Astrocyte (in vitro differentiated cells and primary cell): ENCODE measurements at regions not wholly inside any gene's neighbourhood (a gene's known extent, or its start where the extent isn't known, plus 50 kb on each side); places are given as distances from the start of the nearest gene placed in this dataset.

Source experiments
- DNase-seq: peaks from one replicate; pipeline ENCODE4 v3.0.0-alpha.2; 2010; ENCODE audit warnings: low read depth
- FAIRE-seq: peaks from 2 replicates; lab custom pipeline; 2011; peaks lifted over from hg19 to GRCh38; lab: Jason Lieb, UNC
- H2AFZ ChIP-seq: 2 replicates; pipeline ENCODE4 v1.6.0; 2012; ENCODE audit warnings: low read depth, low read length, inconsistent platforms
- H3K27ac ChIP-seq: 2 replicates; pipeline ENCODE4 v1.5.1; 2011; ENCODE audit warnings: low read depth, low read length, inconsistent platforms
- H3K27me3 ChIP-seq: 2 replicates; pipeline ENCODE4 v1.6.0; 2011; ENCODE audit warnings: low read length, inconsistent platforms; ENCODE audit not compliant: insufficient read depth
- H3K36me3 ChIP-seq: 2 replicates; pipeline ENCODE4 v1.5.1; 2011; ENCODE audit warnings: low read length, inconsistent platforms; ENCODE audit not compliant: insufficient read depth
- H3K4me1 ChIP-seq: 2 replicates; pipeline ENCODE4 v1.5.1; 2011; ENCODE audit warnings: low read length, inconsistent platforms; ENCODE audit not compliant: insufficient read depth
- H3K4me2 ChIP-seq: 2 replicates; pipeline ENCODE4 v1.6.0; 2012; ENCODE audit warnings: low read length, inconsistent platforms
- H3K4me3 ChIP-seq: 2 replicates; pipeline ENCODE4 v1.5.1; 2011; ENCODE audit warnings: low read depth, mild to moderate bottlenecking, low read length, inconsistent platforms; ENCODE audit not compliant: insufficient read depth
- H3K79me2 ChIP-seq: 2 replicates; pipeline ENCODE4 v1.6.0; 2012; ENCODE audit warnings: mild to moderate bottlenecking, low read length, inconsistent platforms; ENCODE audit not compliant: insufficient read depth
- H3K9ac ChIP-seq: 2 replicates; pipeline ENCODE4 v1.6.0; 2012; ENCODE audit warnings: mild to moderate bottlenecking, low read length, inconsistent platforms
- H3K9me3 ChIP-seq: 2 replicates; pipeline ENCODE4 v1.5.1; 2012; ENCODE audit warnings: low read depth, mild to moderate bottlenecking, low read length, inconsistent platforms; ENCODE audit not compliant: insufficient read depth
- H4K20me1 ChIP-seq: 2 replicates; pipeline ENCODE4 v1.6.0; 2012; ENCODE audit warnings: low read length, inconsistent platforms; ENCODE audit not compliant: insufficient read depth
- H3K27ac Mint-ChIP-seq: one replicate; pipeline ENCODE4 v1.8.0; 2021; ENCODE audit warnings: mild to moderate bottlenecking, mixed read lengths; ENCODE audit not compliant: unreplicated experiment
- H3K27me3 Mint-ChIP-seq: one replicate; pipeline ENCODE4 v1.8.0; 2021; ENCODE audit warnings: low read depth, mixed read lengths; ENCODE audit not compliant: unreplicated experiment
- H3K36me3 Mint-ChIP-seq: one replicate; pipeline ENCODE4 v1.8.0; 2021; ENCODE audit warnings: low read depth, mixed read lengths; ENCODE audit not compliant: unreplicated experiment
- H3K4me1 Mint-ChIP-seq: one replicate; pipeline ENCODE4 v1.8.0; 2021; ENCODE audit warnings: low read depth, mixed read lengths; ENCODE audit not compliant: unreplicated experiment
- H3K4me3 Mint-ChIP-seq: one replicate; pipeline ENCODE4 v1.8.0; 2021; ENCODE audit warnings: mild to moderate bottlenecking, moderate library complexity, mixed read lengths; ENCODE audit not compliant: unreplicated experiment
- H3K9me3 Mint-ChIP-seq: one replicate; pipeline ENCODE4 v1.8.0; 2021; ENCODE audit warnings: mild to moderate bottlenecking, mixed read lengths; ENCODE audit not compliant: unreplicated experiment
- EZH2 ChIP-seq: IDR thresholded peaks from 2 replicates; pipeline ENCODE4 v1.6.1; 2012; ENCODE audit warnings: mild to moderate bottlenecking, low read length, inconsistent platforms; ENCODE audit not compliant: insufficient read depth
- TF ChIP-seq, protein P1 (sequence below): IDR thresholded peaks from 2 replicates; pipeline ENCODE4 v1.5.1; 2011; ENCODE audit warnings: low read depth, mild to moderate bottlenecking, inconsistent platforms, low read length, moderate library complexity; ENCODE audit not compliant: insufficient read depth

DNA sequence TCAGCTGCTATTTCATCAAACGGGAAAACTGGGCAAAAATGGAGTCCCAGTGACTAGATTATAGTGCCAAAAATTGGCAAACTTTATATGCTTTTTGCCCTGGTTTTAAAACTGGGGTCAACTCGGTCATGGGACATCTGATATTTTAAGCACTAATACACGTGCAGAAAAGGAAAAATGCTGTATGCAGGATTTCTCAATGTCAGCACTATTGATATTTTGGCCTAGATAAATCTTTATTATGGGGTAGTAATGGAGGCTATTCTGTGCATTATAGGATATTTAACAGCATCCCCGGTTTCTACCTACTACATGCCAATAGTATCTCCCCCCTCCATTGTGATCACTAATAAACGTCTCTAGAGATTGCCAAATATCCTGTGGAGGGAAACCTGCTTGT, 870.9 kb upstream of the IGFBP7 start:
- no peak overlapping the region for H2AFZ ChIP-seq
- Mint-ChIP-seq H3K27me3 (no peaks in the 10 kb centered on the region), H3K4me3 (no peak overlapping the region), H3K4me1 (no peaks in the 10 kb centered on the region), H3K27ac (no peak overlapping the region), H3K9me3 (no peaks in the 10 kb centered on the region), H3K36me3 (no peaks in the 10 kb centered on the region)
- H3K4me2 ChIP-seq: no peak overlapping the region
- H3K79me2 ChIP-seq: no peaks in the 10 kb centered on the region
- no peaks in the 10 kb centered on the region for H3K36me3 ChIP-seq
- H3K27me3 ChIP-seq: no peaks in the 10 kb centered on the region
- TF ChIP-seq EZH2: no peak
- DNase-seq (no peak), FAIRE-seq (no peak)
- H3K9ac ChIP-seq: no peak overlapping the region
- H3K4me1 ChIP-seq: no peaks in the 10 kb centered on the region
- no peak overlapping the region for H3K27ac ChIP-seq
- H3K9me3 ChIP-seq: no peaks in the 10 kb centered on the region
- H3K4me3 ChIP-seq: no peak overlapping the region
- H4K20me1 ChIP-seq: no peaks in the 10 kb centered on the region

DNA sequence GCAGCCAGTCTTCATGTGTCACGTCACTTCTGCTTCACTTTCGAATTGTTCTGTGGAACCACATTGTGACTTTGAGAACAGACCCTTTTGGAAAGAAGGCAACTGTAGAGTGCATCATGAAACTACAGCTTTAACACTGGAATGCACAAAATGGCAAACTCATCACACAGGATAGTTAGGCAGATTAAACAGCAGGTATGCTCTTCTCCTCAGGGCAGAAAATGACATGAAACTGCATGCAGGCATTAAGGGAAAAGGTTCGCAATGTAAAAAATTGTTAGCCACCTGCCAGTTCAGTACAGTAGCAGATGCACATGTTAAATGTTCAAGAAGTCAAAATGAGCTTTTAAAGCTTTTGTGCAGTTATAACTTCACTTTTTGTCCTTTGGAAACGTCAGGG, 864.6 kb upstream of the IGFBP7 start:
- no peak overlapping the region for H3K27ac Mint-ChIP-seq
- H3K27me3 Mint-ChIP-seq: no peaks in the 10 kb centered on the region
- FAIRE-seq (no peak), DNase-seq (no peak)
- Histone ChIP-seq H3K27me3 (no peaks in the 10 kb centered on the region), H2AFZ (no peak overlapping the region), H3K9ac (no peak overlapping the region), H3K4me3 (no peak overlapping the region), H3K36me3 (no peaks in the 10 kb centered on the region), H3K9me3 (no peaks in the 10 kb centered on the region), H4K20me1 (no peaks in the 10 kb centered on the region), H3K4me1 (no peaks in the 10 kb centered on the region), H3K27ac (no peak overlapping the region), H3K79me2 (no peaks in the 10 kb centered on the region), H3K4me2 (no peak overlapping the region)
- no peaks in the 10 kb centered on the region for H3K9me3 Mint-ChIP-seq
- no peak overlapping the region for H3K4me3 Mint-ChIP-seq
- no peaks in the 10 kb centered on the region for H3K36me3 Mint-ChIP-seq
- no peak for TF ChIP-seq EZH2
- TF ChIP-seq, protein P1, sequence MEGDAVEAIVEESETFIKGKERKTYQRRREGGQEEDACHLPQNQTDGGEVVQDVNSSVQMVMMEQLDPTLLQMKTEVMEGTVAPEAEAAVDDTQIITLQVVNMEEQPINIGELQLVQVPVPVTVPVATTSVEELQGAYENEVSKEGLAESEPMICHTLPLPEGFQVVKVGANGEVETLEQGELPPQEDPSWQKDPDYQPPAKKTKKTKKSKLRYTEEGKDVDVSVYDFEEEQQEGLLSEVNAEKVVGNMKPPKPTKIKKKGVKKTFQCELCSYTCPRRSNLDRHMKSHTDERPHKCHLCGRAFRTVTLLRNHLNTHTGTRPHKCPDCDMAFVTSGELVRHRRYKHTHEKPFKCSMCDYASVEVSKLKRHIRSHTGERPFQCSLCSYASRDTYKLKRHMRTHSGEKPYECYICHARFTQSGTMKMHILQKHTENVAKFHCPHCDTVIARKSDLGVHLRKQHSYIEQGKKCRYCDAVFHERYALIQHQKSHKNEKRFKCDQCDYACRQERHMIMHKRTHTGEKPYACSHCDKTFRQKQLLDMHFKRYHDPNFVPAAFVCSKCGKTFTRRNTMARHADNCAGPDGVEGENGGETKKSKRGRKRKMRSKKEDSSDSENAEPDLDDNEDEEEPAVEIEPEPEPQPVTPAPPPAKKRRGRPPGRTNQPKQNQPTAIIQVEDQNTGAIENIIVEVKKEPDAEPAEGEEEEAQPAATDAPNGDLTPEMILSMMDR: no peak
- no peaks in the 10 kb centered on the region for H3K4me1 Mint-ChIP-seq

DNA sequence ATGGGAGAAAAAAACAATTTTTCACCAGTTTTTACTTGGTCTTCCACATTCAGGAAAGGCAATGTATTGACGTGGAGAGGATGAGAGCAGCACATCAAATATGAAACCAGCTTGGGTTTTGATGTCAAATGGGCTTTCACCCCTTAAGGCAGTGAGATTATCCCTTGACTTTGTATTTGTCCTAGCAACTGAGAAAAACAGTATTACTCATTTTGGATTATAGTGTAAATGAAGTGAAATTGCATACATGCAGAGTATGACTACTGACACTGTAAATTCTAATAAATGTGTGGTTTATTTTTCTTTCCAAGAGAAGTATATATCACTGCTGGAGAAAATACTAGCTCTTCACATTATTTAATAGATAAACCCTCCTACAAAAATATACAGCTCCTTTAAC, 863.6 kb upstream of the IGFBP7 start:
- DNase-seq: no peak
- H3K27ac Mint-ChIP-seq: no peak overlapping the region
- Histone ChIP-seq H3K27me3 (no peaks in the 10 kb centered on the region), H2AFZ (no peak overlapping the region), H3K27ac (no peak overlapping the region), H3K4me3 (no peak overlapping the region), H3K9me3 (no peaks in the 10 kb centered on the region), H3K4me2 (no peak overlapping the region), H4K20me1 (no peaks in the 10 kb centered on the region), H3K9ac (no peak overlapping the region), H3K36me3 (no peaks in the 10 kb centered on the region), H3K79me2 (no peaks in the 10 kb centered on the region), H3K4me1 (no peaks in the 10 kb centered on the region)
- H3K36me3 Mint-ChIP-seq: no peaks in the 10 kb centered on the region
- TF ChIP-seq, protein P1: no peak
- TF ChIP-seq EZH2: no peak
- no peak for FAIRE-seq
- no peaks in the 10 kb centered on the region for H3K4me1 Mint-ChIP-seq
- no peaks in the 10 kb centered on the region for H3K27me3 Mint-ChIP-seq
- no peak overlapping the region for H3K4me3 Mint-ChIP-seq
- H3K9me3 Mint-ChIP-seq: peaks cover 2% of the 10 kb centered on the region
